Superior temporal gyrus (tissue), 1 donor: ENCODE measurements at regions not wholly inside any gene's neighbourhood (a gene's known extent, or its start where the extent isn't known, plus 50 kb on each side); places are given as distances from the start of the nearest gene placed in this dataset.
"Not testable (repeated sequence)": the region's sequence is repeated elsewhere in the genome, so short reads cannot be mapped to it uniquely, and the experiment has no call there.

Source experiments
- DNase-seq: peaks from one replicate; pipeline ENCODE4 v3.0.0-alpha.2; 2016; ENCODE audit errors: extremely low spot score

DNA sequence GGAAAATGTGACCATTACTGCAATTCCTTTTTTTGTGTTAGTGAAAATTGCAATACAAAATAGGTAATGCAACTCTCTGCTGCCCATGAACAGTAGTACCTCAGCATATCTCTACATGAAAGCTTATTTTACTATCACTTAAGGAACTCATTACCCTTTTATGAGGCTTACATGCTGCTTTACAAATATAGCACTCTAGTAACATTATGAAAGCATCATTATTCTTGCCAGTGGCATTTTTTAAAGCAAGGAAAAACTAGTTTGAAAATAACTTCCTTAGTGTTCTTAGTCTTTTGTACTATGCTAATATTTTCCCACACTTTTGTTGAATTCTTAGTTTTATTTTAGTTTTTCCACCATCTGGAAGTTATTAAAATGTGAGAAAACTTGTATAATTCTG is 797.3 kb upstream of the ARRDC3 start:
- no peak for DNase-seq

DNA sequence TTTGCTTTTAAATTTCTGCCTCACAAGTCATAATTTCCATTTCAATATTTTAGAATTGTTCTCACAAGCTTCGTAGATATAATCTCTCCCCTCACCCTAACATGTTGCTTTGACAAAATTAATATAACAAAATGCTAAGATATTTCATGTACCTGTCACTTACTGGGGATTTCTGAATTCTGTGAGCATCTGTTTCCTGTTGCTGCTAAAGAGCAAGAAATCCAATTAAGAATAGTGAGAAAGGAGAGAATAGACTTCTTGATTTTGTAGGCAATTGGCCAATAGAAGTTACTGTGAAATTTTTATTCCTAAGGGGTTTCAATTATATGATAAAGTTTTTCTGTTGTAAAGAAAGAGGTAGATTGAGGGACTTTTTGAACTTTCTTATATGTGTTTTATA is 796.5 kb upstream of the ARRDC3 start:
- DNase-seq, result no peak

DNA sequence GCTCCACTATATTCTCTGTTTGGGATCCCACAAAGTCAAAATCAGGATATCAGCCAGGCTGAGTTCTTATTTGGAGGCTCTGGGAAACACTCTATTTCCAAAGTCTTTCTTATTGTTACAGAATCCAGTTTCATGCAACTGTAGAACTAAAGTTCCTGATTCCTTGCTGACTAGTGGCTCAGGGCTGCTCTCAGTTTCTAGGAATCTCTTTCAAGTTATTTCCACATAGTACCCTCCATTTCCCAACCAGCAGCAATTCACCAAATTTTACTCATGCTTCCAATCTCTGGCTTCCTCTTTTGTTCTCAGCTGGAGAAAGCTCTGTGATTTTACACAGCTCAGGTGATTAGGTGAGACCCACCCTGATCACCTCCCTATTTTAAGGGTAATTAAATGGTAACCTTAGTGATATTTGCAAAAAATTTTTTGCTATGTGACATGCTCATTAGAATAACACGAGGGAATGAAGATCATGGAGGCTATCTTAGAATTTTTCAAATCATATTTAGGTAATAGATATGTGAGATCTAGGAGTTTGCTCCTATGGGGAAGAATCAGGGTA is 794.9 kb upstream of the ARRDC3 start:
- DNase-seq, result no peak

DNA sequence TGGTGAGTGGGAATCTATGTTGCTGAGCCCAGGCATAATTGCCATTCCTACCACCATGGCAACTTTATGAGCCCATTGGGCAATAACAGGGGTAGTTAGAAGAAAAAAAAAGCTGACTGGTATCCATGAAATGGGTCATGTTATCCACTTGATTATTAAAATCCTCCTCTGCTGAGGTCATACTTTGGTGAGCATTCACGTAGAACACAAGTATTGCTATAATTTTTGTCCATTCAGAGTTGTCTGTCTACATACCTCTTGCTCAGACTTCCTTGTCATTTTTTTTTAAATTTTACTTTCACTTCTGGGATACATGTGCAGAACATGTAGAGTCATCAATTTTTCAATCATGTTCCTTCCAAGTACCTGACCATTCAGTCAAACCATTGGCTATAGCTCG is 780.8 kb upstream of the ARRDC3 start:
- no peak for DNase-seq

DNA sequence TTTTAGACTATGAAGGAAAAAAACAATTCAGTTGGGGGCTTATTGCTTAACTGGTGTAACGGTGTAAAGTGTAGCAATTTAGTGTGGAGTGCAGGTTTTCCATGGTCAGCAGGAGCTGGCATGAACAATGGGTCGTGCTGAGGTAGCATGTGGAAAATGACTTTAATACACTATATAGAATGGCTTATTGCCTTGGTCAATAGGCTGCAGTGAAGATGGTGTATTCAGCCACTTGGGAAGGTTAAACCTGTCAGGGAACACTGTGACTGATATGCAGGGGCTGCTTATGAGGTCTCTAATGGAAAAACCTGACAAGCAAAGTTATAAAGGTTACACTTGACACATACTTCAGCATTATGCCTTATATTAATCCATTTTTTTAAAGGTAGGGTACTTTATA is 764.7 kb upstream of the ARRDC3 start:
- no peak for DNase-seq

DNA sequence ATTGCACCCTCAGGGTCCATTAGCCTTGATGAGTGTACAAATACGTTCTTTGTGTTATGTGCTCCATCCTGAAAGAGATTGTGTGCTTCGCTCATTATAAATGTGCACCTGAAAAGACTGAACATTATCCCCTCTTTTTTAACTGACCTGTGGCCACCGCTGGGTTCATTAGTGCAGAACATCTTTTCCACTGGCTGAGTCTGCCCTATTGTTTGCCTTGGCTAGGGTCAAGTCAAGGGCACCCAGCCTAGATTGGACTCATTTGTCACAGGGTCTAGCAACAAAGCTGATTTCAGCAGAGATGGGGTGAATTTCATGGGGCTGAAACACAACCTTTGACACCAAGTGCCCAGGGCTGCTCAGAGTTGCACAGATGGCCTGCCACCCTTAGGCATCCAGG is 764.1 kb upstream of the ARRDC3 start:
- no peak for DNase-seq

DNA sequence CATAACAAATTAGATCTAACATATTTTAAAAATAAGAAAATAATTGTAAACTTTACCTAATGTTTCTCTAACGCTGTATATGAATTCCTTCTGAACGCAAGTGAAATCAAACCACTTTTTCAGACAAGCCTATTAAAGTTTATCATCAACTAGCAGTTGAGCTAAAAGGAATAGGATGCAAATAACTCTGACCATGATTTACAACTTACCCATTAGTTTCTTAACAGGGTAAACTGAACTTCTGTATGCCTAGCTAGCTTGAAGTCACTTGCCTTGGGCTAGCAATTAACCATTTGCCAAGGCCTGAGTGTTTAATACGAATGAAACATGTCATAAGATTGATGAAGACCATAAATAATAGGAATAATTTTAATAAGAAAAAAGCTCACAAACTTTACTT is 762.7 kb upstream of the ARRDC3 start:
- no peak for DNase-seq

- DNase-seq, result no peak
Measured at GRCh38 chr5:92144824-92145223, 761.7 kb upstream of the ARRDC3 start.

- DNase-seq, result not testable (repeated sequence)
Measured at GRCh38 chr5:92132294-92132908, 749.3 kb upstream of the ARRDC3 start.

GRCh38 chr5:92126182-92126581 is 743.1 kb upstream of the ARRDC3 start:
- DNase-seq, result no peak

GRCh38 chr5:92119110-92119509 is 736.0 kb upstream of the ARRDC3 start:
- DNase-seq, result no peak

GRCh38 chr5:92106808-92107207 is 723.7 kb upstream of the ARRDC3 start:
- DNase-seq, result no peak

GRCh38 chr5:92104126-92104525 is 721.0 kb upstream of the ARRDC3 start:
- DNase-seq, result no peak

DNA sequence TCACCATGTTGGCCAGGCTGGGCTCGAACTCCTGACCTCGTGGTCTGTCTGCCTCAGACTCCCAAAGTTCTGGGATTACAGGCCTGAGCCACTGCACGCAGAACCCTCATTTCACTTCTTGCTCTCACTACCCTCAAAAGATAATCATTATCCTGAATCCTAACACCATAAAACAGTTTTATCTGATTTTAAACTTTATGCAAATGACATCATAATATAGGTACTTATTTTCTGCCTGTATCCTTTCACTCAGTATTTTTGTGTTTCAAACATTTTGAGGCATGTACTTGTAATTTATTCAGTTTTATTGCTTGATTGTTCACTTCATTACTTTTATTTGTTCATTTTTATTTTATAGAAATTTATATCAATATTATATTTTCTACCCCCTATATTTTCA is 719.2 kb upstream of the ARRDC3 start:
- DNase-seq, result no peak

- no peak for DNase-seq
Measured at GRCh38 chr5:92092239-92092638, 709.1 kb upstream of the ARRDC3 start.

GRCh38 chr5:92086059-92086811 is 703.1 kb upstream of the ARRDC3 start:
- no peak for DNase-seq

GRCh38 chr5:92081958-92082712 is 699.0 kb upstream of the ARRDC3 start:
- DNase-seq, result no peak

DNA sequence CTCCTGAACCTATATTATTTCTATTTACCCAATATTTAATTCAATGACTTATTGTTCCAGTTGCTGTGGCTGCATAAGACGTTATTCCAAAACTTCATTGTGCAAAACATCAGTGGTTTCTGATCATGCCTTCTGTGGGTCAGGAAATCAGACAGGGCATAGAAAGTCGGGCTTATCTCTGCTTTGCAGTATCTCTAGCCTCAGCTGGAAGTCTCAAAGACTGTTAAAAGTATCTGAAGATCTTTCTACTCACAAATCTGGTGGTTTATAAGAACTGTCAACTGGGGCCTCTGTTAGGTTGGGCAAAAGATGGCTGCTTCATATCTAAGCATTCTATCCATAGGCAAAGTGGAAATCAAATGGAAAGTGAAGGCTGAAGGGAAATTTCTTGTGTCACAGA is 687.7 kb upstream of the ARRDC3 start:
- DNase-seq, result no peak

DNA sequence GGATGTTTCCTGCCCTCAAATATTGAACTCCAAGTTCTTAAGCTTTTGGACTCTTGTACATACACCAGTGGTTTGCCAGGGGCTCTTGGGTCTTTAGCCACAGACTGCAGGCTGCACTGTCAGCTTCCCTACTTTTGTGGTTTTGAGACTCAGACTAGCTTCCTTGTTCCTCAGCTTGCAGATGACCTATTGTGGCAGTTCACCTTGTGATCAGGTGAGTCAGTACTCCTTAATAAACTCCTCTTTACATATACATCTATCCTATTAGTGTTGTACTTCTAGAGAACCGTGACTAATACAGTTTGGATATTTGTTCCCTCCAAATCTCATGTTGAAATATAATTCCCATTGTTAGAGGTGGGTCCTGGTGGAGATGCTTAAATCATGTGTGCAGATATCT is 681.9 kb upstream of the ARRDC3 start:
- DNase-seq, result no peak

DNA sequence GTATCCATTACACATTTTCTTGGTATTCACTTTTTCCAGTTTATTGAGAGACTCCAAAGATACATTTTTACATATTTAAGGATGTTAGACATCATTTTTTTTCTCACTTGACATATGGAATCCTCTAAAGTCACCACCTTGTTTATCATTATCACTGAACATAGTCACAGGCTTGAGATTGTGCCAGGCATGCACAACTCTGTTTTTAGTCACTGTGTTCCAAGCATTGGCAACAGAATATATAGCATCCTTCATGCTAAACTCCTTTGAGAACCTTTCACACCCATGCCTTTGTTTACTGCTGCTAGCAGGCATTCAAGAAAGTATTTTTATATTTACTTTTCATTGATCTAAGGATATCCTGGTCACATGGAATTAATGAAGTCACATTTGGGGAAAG is 668.6 kb upstream of the ARRDC3 start:
- DNase-seq, result no peak

GRCh38 chr5:92050970-92051369 is 667.9 kb upstream of the ARRDC3 start:
- DNase-seq, result no peak

DNA sequence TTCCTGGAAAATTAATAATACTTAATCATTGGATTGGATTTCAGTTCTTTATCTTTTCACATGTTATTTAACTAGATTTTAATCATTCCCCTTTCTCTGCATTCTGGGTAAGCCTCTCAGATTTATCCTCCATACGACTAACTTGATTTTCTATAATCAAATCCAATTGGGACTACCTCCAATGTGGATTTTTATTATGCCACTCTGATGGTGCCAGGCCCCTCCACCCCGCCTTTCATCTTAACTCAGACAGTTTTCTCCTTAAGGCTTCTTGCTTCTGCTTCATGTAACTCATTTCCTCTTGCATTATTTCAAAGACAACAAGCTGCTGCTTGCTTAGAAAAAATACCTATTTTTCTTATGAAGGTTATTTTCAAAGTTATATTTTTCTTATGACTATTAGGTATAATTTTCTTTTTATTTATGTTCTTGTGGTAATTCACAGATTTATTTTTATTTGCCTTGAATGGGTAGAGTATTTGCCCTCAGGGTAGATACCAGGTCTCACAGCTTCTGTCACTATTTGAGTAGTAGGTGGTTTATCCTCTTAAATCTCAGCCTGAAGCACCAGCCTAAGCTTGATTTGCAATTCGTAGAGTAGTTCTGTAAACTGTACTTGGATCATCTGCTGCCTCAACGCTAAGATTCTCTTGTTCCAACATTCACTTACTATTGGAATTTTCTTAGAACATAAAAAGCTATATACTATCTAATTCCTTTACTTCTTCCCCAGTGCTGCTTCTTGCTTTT is 659.0 kb upstream of the ARRDC3 start:
- DNase-seq, result no peak
